ENCODE measurements at regions not wholly inside any gene's neighbourhood (a gene's known extent, or its start where the extent isn't known, plus 50 kb on each side); places are given as distances from the start of the nearest gene placed in this dataset.

DNA sequence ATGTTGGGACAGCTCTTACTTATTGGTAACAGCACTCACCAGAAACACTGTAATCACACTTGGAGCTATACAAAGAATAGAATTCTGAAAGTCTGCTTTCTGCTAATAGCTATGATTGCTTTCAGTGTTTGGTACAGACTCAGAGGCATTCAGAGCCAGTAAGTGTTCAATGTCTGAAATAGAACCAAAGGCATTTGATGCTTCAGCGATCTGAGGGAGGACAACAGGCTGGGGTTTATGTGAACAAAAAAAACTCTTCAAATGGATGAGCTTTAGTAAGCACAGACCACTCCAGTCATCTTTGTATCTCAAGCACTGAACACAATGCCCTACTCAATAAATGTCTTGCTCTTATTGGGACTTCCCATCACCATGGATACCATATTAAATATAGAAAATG, 322.8 kb upstream of the GRM3 start:
- no peak overlapping the region for H3K4me3 ChIP-seq (ENCODE audit: low read depth, low read length)
- no peak for TF ChIP-seq CTCF (IDR thresholded peaks at IDR 0.05; ENCODE audit: insufficient read depth, low read depth, low read length)
- DNase-seq (ENCODE audit: low read depth), result no peak

DNA sequence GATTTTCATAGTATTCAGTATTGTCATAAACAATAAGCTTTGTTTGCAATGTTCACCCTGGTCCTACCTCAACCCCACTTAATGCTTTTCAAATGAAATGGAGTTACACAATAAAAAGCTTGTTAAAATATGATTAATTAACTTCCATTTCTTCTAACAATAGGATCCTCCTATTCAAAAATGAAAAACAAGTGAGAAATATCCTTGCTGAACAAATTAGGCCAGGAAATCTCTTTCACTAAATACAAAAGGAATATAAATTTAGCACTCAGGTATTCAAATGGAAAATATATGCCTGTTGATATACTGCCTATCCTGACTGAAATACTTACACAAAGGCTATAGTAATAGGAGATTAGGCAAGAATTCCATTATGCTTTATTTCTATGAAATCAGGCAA, 323.4 kb upstream of the GRM3 start:
- no peak for DNase-seq (ENCODE audit: low read depth)
- TF ChIP-seq CTCF (IDR thresholded peaks at IDR 0.05; ENCODE audit: insufficient read depth, low read depth, low read length), result no peak

DNA sequence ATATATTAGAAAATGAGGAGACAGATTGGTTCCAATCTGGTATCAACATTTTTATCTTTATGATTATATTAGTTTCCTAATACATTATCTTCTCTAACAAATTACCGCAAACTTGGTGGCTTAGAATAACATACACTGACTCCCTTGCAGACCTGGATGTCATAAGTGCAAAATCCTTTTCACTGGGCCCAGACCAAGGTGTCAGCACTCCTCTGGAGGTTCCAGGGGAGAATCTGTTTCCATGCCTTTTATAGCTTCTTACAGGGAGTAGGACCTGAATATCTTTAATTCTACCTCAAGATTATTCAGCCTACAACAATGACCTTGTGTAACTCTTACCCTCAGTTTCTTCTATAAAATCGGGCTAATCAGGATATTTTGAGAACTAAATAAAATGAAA, 329.9 kb upstream of the GRM3 start:
- TF ChIP-seq CTCF (IDR thresholded peaks at IDR 0.05; ENCODE audit: insufficient read depth, low read depth, low read length), result no peak
- H3K4me3 ChIP-seq (ENCODE audit: low read depth, low read length), result no peak overlapping the region
- no peak for DNase-seq (ENCODE audit: low read depth)

More for the DNA sequence above, 323.4 kb upstream of the GRM3 start:
- no peak overlapping the region for H3K4me3 ChIP-seq (ENCODE audit: low read depth, low read length)

DNA sequence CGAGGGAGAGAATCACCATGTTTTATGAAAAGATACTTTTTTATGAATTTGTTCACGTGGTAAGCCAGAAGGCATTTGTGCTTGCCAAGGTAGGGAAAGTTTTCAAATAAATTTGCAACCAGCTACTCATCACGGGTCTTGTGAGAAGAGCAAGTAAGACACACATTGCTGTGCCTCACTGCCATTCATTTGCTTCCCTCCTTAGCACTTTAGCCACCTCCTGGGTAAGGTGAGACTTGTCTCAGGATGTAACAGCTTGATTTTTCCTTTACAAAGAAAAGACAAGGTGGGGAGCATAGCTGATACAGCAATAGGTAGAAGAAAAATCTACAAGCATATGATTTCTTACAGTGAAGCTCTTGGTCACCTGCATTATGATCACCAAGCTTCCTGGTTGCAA, 342.4 kb upstream of the GRM3 start:
- no peak for TF ChIP-seq CTCF (IDR thresholded peaks at IDR 0.05; ENCODE audit: insufficient read depth, low read depth, low read length)
- no peak overlapping the region for H3K4me3 ChIP-seq (ENCODE audit: low read depth, low read length)
- no peak for DNase-seq (ENCODE audit: low read depth)

- no peak for TF ChIP-seq CTCF (IDR thresholded peaks at IDR 0.05; ENCODE audit: insufficient read depth, low read depth, low read length)
- no peak overlapping the region for H3K4me3 ChIP-seq (ENCODE audit: low read depth, low read length)
- DNase-seq (ENCODE audit: low read depth), result no peak
Measured at GRCh38 chr7:86295526-86295925, 348.2 kb upstream of the GRM3 start.

DNA sequence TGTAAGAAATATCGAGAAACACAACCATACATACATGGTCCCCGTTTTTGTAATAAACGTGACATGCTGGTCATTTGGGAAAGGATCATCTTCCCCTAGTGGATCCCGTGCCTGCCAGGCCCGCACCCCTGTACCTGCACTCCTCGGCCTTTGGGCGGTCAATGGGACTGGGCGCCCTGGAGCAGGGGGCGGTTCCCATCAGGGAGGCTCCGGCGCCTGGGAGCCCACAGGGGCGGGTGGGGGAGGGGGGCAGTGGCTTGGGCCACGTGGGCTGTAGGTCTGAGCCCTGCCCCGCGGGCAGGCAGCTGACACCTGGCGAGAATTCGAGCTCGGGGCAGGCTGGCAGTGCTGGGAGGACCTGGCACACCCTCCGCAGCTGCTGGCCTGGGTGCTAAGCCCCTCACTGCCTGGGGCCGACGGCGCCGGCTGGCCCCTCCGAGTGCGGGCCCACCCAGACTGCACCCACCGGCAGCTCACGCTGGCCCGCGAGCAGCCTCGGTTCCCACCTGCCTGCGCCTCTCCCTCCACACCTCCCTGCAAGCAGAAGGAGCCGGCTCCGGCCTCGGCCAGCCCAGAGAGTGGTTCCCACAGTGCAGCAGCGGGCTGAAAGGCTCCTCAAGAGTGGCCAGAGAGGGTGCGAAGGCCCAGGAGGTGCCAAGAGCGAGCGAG, 361.6 kb upstream of the GRM3 start:
- H3K4me3 ChIP-seq (ENCODE audit: low read depth, low read length), result no peak overlapping the region
- no peak for TF ChIP-seq CTCF (IDR thresholded peaks at IDR 0.05; ENCODE audit: insufficient read depth, low read depth, low read length)
- DNase-seq (ENCODE audit: low read depth), result no peak

GRCh38 chr7:86280150-86280549, 363.6 kb upstream of the GRM3 start:
- H3K4me3 ChIP-seq (ENCODE audit: low read depth, low read length), result no peak overlapping the region
- no peak for DNase-seq (ENCODE audit: low read depth)
- no peak for TF ChIP-seq CTCF (IDR thresholded peaks at IDR 0.05; ENCODE audit: insufficient read depth, low read depth, low read length)

Data from fibroblast of villous mesenchyme (primary cell).